ENCODE measurements at regions not wholly inside any gene's neighbourhood (a gene's known extent, or its start where the extent isn't known, plus 50 kb on each side); places are given as distances from the start of the nearest gene placed in this dataset.
"Not testable (repeated sequence)": the region's sequence is repeated elsewhere in the genome, so short reads cannot be mapped to it uniquely, and the experiment has no call there.

GRCh38 chr4:188578657-188579056, 439.4 kb downstream of the TRIML1 start:
- DNase-seq, result no peak

GRCh38 chr4:188596021-188596420, 456.8 kb downstream of the TRIML1 start:
- no peak for DNase-seq

- DNase-seq, result no peak
Measured at GRCh38 chr4:188603646-188604045, 464.4 kb downstream of the TRIML1 start.

- no peak for DNase-seq
Measured at GRCh38 chr4:188606635-188607034, 467.4 kb downstream of the TRIML1 start.

GRCh38 chr4:188611143-188611542, 471.9 kb downstream of the TRIML1 start:
- DNase-seq, result no peak

- no peak for DNase-seq
Measured at GRCh38 chr4:188612659-188613058, 473.4 kb downstream of the TRIML1 start.

GRCh38 chr4:188613976-188614375, 474.7 kb downstream of the TRIML1 start:
- no peak for DNase-seq

GRCh38 chr4:188619456-188620149, 480.4 kb downstream of the TRIML1 start:
- no peak for DNase-seq

GRCh38 chr4:188620608-188621007, 481.4 kb downstream of the TRIML1 start:
- no peak for DNase-seq

- DNase-seq, result no peak
Measured at GRCh38 chr4:188623314-188623854, 484.1 kb downstream of the TRIML1 start.

- no peak for DNase-seq
Measured at GRCh38 chr4:188624370-188624769, 485.1 kb downstream of the TRIML1 start.

GRCh38 chr4:188627892-188628291, 488.7 kb downstream of the TRIML1 start:
- DNase-seq, result no peak

- no peak for DNase-seq
Measured at GRCh38 chr4:188639479-188640100, 500.3 kb downstream of the TRIML1 start.

- no peak for DNase-seq
Measured at GRCh38 chr4:188647820-188648370, 508.7 kb downstream of the TRIML1 start.

- DNase-seq, result no peak
Measured at GRCh38 chr4:188649635-188650034, 510.4 kb downstream of the TRIML1 start.

- no peak for DNase-seq
Measured at GRCh38 chr4:188650516-188650915, 511.3 kb downstream of the TRIML1 start.

GRCh38 chr4:188657365-188657764, 518.1 kb downstream of the TRIML1 start:
- no peak for DNase-seq

GRCh38 chr4:188658958-188659522, 519.8 kb downstream of the TRIML1 start:
- DNase-seq, result no peak

- DNase-seq, result no peak
Measured at GRCh38 chr4:188660796-188661195, 521.6 kb downstream of the TRIML1 start.

- DNase-seq, result no peak
Measured at GRCh38 chr4:188661502-188661901, 522.3 kb downstream of the TRIML1 start.

- no peak for DNase-seq
Measured at GRCh38 chr4:188663369-188663768, 524.1 kb downstream of the TRIML1 start.

GRCh38 chr4:188665491-188666457, 526.5 kb downstream of the TRIML1 start:
- DNase-seq, result no peak

GRCh38 chr4:188678691-188679090, 539.5 kb downstream of the TRIML1 start:
- not testable (repeated sequence) for DNase-seq

Data from stimulated activated CD4-positive, alpha-beta T cell treated with anti-CD3 and anti-CD28 coated beads, Interleukin-2, amount 100 ng/mL, for 24 hours (primary cell).